ENCODE measurements at regions not wholly inside any gene's neighbourhood (a gene's known extent, or its start where the extent isn't known, plus 50 kb on each side); places are given as distances from the start of the nearest gene placed in this dataset.

DNA sequence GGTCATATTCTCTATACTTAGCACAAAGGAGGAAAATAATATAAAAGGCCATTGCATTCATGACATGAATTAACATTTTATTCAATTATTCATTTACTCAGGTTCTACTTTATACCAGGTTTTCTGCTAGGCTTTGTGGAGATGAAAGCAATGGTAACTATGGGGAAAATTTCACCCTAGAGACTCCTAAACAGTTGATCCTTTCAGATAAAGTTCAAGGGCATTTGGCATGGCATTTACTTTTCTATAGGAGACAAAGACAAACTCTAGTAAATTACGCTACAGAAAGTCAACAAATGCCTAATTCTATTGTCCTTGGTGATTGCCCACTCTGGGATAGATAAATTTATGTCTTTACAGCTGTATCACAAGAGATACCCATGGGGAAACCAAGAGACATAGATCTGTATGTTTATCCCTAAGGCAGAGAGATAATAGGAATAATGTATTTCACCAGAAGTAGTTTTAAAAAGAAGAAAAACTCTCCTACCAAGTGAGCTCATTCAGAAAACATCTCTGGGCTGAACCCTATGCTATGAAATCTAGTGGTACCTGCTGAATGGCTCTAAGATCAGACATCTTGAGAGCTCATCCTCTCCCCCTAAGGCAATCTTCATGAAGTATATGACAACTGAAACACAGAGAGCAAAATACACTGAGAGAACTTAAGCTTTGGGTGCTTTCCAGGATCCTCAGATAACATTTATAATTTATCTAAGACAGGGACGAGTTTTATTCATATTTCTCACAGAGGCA is 316.7 kb downstream of the ANTXR2 start:
- H3K4me3 ChIP-seq (ENCODE audit: low read depth, low read length): no peak overlapping the region
- DNase-seq (ENCODE audit: low read depth): no peak
- TF ChIP-seq CTCF (IDR thresholded peaks at IDR 0.05; ENCODE audit: insufficient read depth, low read depth, low read length, missing control alignments): no peak

DNA sequence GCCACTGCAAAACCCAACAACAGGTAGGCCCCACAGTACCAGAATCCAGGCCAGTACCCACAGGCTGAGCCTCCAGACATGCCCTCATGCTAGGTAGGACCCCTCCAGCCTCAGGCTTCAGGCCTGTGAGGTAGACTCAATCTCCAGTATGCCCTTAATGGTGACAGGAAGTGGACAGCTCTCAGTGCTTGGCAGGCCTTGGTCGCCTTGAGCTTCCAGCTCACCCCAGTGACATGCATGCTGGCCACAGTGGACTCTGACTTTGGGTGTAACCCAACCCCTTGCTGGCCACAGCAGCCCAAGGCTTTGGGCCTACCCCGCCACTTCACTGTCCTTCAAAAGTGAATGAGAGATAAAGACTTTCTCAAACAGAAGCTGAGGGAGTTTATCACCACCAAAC is 324.2 kb downstream of the ANTXR2 start:
- DNase-seq (ENCODE audit: low read depth): no peak
- no peak for TF ChIP-seq CTCF (IDR thresholded peaks at IDR 0.05; ENCODE audit: insufficient read depth, low read depth, low read length, missing control alignments)
- H3K4me3 ChIP-seq (ENCODE audit: low read depth, low read length): no peak overlapping the region

DNA sequence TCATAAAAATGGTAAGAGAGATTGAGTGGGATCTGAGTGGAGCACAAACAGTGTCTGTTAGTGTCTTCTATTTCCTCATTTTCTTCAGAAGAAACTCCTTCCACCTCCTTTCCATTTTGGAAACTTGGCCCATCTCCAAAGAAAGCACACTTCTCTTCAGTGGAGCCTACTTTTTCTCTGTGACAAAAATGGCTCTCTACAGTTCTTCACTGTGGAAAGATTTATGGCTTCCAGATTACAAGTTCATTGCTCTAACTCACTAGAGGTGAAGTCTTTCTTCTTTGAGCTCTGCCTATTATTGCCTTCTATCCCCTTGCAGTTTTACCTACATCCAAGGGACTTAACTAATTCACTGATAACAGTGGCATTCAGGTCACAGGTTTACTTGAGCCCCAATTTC is 325.8 kb downstream of the ANTXR2 start:
- H3K4me3 ChIP-seq (ENCODE audit: low read depth, low read length): no peak overlapping the region
- DNase-seq (ENCODE audit: low read depth): no peak
- no peak for TF ChIP-seq CTCF (IDR thresholded peaks at IDR 0.05; ENCODE audit: insufficient read depth, low read depth, low read length, missing control alignments)

DNA sequence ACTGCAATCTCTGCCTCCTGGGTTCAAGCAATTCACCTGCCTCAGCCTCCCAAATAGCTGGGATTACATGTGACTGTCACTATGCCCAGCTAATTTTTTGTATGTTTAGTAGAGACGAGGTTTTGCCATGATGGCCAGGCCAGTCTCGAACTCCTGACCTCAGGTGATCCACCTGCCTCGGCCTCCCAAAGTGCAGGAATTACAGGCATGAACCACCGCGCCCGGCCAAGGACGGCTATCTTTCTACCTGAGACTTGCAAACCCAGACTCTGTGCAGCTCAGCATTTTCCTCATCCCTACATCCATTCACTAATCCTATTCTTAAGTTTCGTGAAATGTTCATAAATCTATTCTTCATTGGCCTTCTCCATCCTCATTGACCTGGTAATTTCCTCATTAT is 330.0 kb downstream of the ANTXR2 start:
- no peak for DNase-seq (ENCODE audit: low read depth)
- TF ChIP-seq CTCF (IDR thresholded peaks at IDR 0.05; ENCODE audit: insufficient read depth, low read depth, low read length, missing control alignments): no peak

GRCh38 chr4:79739912-79740311 is 331.9 kb upstream of the GK2 start:
- DNase-seq (ENCODE audit: low read depth): no peak
- no peak for TF ChIP-seq CTCF (IDR thresholded peaks at IDR 0.05; ENCODE audit: insufficient read depth, low read depth, low read length, missing control alignments)
- H3K4me3 ChIP-seq (ENCODE audit: low read depth, low read length): no peak overlapping the region

More for the DNA sequence above, 330.0 kb downstream of the ANTXR2 start:
- H3K4me3 ChIP-seq (ENCODE audit: low read depth, low read length): no peak overlapping the region

DNA sequence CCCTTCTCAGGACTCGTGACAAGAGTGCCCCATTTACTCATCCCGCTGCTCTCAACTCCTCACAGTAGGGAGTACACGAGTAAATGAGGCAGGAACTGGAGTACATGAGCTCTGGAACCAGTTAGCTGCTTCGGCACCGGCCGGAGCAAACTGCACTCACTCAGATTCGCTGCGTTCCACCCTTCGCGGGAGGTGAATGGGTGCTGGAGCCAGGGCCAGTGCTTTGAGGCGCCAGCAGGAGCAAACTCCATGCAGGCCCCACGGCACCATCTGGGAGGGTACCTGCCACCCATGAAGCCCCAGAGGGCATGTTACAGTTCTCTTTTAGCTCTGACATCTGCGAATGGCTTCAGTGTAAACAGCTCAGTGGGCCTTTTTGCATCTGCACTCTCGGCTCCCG is 315.5 kb upstream of the GK2 start:
- H3K4me3 ChIP-seq (ENCODE audit: low read depth, low read length): no peak overlapping the region
- DNase-seq (ENCODE audit: low read depth): no peak
- no peak for TF ChIP-seq CTCF (IDR thresholded peaks at IDR 0.05; ENCODE audit: insufficient read depth, low read depth, low read length, missing control alignments)

DNA sequence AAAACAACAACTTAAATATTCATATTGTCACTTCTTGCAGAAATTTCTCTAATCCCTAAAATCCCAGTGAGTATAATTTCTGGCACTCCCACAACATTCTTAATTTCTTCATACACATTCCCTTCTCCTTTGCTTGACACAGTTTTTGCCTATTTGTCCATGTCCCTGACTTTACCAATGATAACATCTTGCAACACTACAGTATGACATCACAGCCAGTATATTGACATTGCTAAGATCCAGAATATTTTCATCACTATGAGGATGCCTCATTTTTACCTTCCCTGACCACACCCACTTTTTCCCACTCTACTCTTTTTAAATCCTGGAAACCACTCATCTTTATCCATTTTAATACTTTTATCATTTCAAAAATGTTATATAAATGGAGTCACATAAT is 292.3 kb upstream of the GK2 start:
- no peak for DNase-seq (ENCODE audit: low read depth)
- no peak for TF ChIP-seq CTCF (IDR thresholded peaks at IDR 0.05; ENCODE audit: insufficient read depth, low read depth, low read length, missing control alignments)
- H3K4me3 ChIP-seq (ENCODE audit: low read depth, low read length): no peak overlapping the region
